Mesendoderm (in vitro differentiated cells): ENCODE measurements at regions not wholly inside any gene's neighbourhood (a gene's known extent, or its start where the extent isn't known, plus 50 kb on each side); places are given as distances from the start of the nearest gene placed in this dataset.

Experiments
- DNase-seq: peaks from one replicate; pipeline ENCODE4 v3.0.0; 2013
- H2AK5ac ChIP-seq: 2 replicates; pipeline ENCODE4 v1.6.1; 2013; ENCODE audit warnings: low read length, inconsistent platforms
- H2BK120ac ChIP-seq: 2 replicates; pipeline ENCODE4 v1.6.1; 2013; ENCODE audit warnings: low read depth, mild to moderate bottlenecking, low read length, moderate library complexity, mixed read lengths
- H2BK15ac ChIP-seq: replicated peaks from 2 replicates; pipeline ENCODE4 v1.6.1; 2013; ENCODE audit warnings: low read depth, mild to moderate bottlenecking, moderate library complexity
- H2BK5ac ChIP-seq: 2 replicates; pipeline ENCODE4 v1.6.1; 2013; ENCODE audit warnings: low read length, inconsistent platforms
- H3K18ac ChIP-seq: 2 replicates; pipeline ENCODE4 v1.6.1; 2013; ENCODE audit warnings: mild to moderate bottlenecking, low read length, mixed read lengths
- H3K23ac ChIP-seq: one replicate; pipeline ENCODE4 v1.6.1; 2013; ENCODE audit warnings: low read length
- H3K27ac ChIP-seq: 2 replicates; pipeline ENCODE4 v1.5.1; 2013; ENCODE audit warnings: low read depth, mild to moderate bottlenecking, inconsistent platforms, low read length, moderate library complexity
- H3K27me3 ChIP-seq: 2 replicates; pipeline ENCODE4 v1.6.1; 2013; ENCODE audit warnings: low read length, control low read depth, mild to moderate bottlenecking, inconsistent platforms; ENCODE audit not compliant: insufficient read depth, poor library complexity
- H3K36me3 ChIP-seq: 2 replicates; pipeline ENCODE4 v1.6.1; 2013; ENCODE audit warnings: low read length, inconsistent platforms; ENCODE audit not compliant: control insufficient read depth, insufficient read depth
- H3K4ac ChIP-seq: one replicate; pipeline ENCODE4 v1.6.1; 2013; ENCODE audit warnings: low read depth, mild to moderate bottlenecking, low read length, moderate library complexity
- H3K4me1 ChIP-seq: 2 replicates; pipeline ENCODE4 v1.6.1; 2013; ENCODE audit warnings: low read depth, low read length, inconsistent platforms; ENCODE audit not compliant: control insufficient read depth
- H3K4me2 ChIP-seq: 2 replicates; pipeline ENCODE4 v1.6.1; 2013; ENCODE audit warnings: low read length
- H3K4me3 ChIP-seq: 2 replicates; pipeline ENCODE4 v1.5.1; 2013; ENCODE audit warnings: mild to moderate bottlenecking, low read length
- H3K56ac ChIP-seq: one replicate; pipeline ENCODE4 v1.6.1; 2013; ENCODE audit warnings: low read length
- H3K79me1 ChIP-seq: 2 replicates; pipeline ENCODE4 v1.6.1; 2013; ENCODE audit warnings: low read length, inconsistent platforms
- H3K79me2 ChIP-seq: 2 replicates; pipeline ENCODE4 v1.6.1; 2013; ENCODE audit warnings: mild to moderate bottlenecking, low read length; ENCODE audit not compliant: control insufficient read depth, insufficient read depth
- H3K9ac ChIP-seq: 2 replicates; pipeline ENCODE4 v1.6.1; 2013; ENCODE audit warnings: low read length, inconsistent platforms
- H4K5ac ChIP-seq: one replicate; pipeline ENCODE4 v1.6.1; 2013; ENCODE audit warnings: low read length
- H4K8ac ChIP-seq: one replicate; pipeline ENCODE4 v1.6.1; 2013; ENCODE audit warnings: low read depth, mild to moderate bottlenecking, control low read depth, low read length, moderate library complexity
- WGBS: extraction: QIAGEN DNeasy Blood & Tissue Kit; methylation state at CpG from one replicate; pipeline ENCODE4 v1.1.7; 2013; ENCODE audit warnings: low lambda C conversion rate, missing lambda C conversion rate; ENCODE audit not compliant: insufficient coverage; ENCODE audit errors: extremely low coverage; 5-methylcytosine and 5-hydroxymethylcytosine counted together

DNA sequence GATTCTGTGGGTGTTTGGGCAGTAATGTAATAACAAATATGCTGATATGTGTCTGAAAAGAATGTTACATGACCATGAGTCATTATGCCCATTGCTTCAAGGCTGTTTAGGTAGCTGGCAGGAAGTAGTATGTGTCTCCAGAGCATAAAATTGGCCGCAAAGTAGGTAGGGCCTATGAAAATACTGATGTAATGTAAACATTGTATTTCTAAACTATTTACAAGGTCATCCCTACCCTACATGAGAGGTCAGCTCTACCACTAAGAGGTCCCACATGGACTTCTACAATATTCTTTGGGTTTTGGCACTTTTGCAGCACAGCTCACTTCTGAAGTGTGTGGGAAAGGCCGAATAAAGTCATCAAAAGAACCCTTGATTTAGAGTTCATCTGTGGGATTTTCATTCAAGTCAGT lies 301.9 kb downstream of the AHR start:
- no peak overlapping the region for H2BK5ac ChIP-seq
- no peak overlapping the region for H3K4ac ChIP-seq
- H4K8ac ChIP-seq: no peak overlapping the region
- H3K23ac ChIP-seq: no peak overlapping the region
- H3K27ac ChIP-seq: no peak overlapping the region
- H3K36me3 ChIP-seq: no peaks in the 10 kb centered on the region
- H2AK5ac ChIP-seq: no peak overlapping the region
- H4K5ac ChIP-seq: no peak overlapping the region
- no peak overlapping the region for H3K56ac ChIP-seq
- H2BK15ac ChIP-seq: no peak overlapping the region
- H2BK120ac ChIP-seq: no peak overlapping the region
- H3K18ac ChIP-seq: no peak overlapping the region
- no peak overlapping the region for H3K9ac ChIP-seq
- no peaks in the 10 kb centered on the region for H3K4me1 ChIP-seq
- no peak for DNase-seq
- H3K4me2 ChIP-seq: no peak overlapping the region
- no peaks in the 10 kb centered on the region for H3K79me1 ChIP-seq
- no peaks in the 10 kb centered on the region for H3K79me2 ChIP-seq
- no peaks in the 10 kb centered on the region for H3K27me3 ChIP-seq
- H3K4me3 ChIP-seq: no peak overlapping the region
- WGBS: no CpG with 5 or more reads among the region's 2 CpGs

GRCh38 chr7:17601921-17602320 lies 303.5 kb downstream of the AHR start:
- Histone ChIP-seq H3K36me3 (no peaks in the 10 kb centered on the region), H4K8ac (no peak overlapping the region), H3K4me1 (no peaks in the 10 kb centered on the region), H4K5ac (no peak overlapping the region), H3K9ac (no peak overlapping the region), H2AK5ac (no peak overlapping the region), H3K27ac (no peak overlapping the region), H3K27me3 (no peaks in the 10 kb centered on the region), H3K23ac (no peak overlapping the region), H2BK5ac (no peak overlapping the region), H3K4me3 (no peak overlapping the region), H3K4ac (peak overlapping the region; percentile 3), H3K18ac (no peak overlapping the region), H3K79me1 (no peaks in the 10 kb centered on the region), H2BK120ac (no peak overlapping the region), H3K79me2 (no peaks in the 10 kb centered on the region), H3K56ac (no peak overlapping the region), H2BK15ac (no peak overlapping the region), H3K4me2 (no peak overlapping the region)
- no peak for DNase-seq
- no CpG with 5 or more reads among the region's 1 CpG for WGBS

DNA sequence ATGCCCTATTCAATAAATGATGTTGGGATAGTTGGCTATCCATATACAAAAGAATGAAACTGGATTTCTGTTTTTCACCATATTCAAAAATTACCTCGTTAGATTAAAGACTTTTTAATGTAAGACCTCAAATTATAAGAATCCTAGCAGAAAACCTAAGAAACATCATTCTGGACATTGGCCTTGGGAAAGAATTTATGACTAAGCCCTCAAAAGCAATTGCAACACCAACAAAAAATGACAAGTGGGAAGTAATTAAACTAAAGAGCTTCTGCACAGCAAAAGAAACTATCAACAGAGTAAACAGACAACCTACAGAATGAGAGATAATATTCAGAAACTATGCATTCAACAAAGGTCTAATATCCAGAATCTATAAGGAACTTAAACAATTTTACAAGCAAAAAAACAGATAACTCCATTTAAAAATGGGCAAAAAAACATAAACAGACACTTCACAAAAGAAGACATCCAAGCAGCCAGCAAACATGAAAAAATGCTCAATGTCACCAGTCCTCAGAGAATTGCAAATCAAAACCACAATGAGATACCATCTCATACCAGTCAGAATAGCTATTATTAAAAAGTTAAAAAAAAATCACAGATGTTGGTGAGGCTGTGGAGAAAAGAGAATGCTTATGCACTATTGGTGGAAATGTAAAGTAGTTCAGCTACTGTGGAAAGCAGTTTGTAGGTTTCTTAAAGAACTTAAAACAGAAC lies 309.8 kb downstream of the AHR start:
- no peak overlapping the region for H3K4me2 ChIP-seq
- no peak overlapping the region for H3K23ac ChIP-seq
- H3K4me1 ChIP-seq: no peaks in the 10 kb centered on the region
- H2AK5ac ChIP-seq: no peak overlapping the region
- no peak overlapping the region for H2BK15ac ChIP-seq
- no peak overlapping the region for H3K4me3 ChIP-seq
- no peak overlapping the region for H2BK120ac ChIP-seq
- no peaks in the 10 kb centered on the region for H3K79me1 ChIP-seq
- H4K5ac ChIP-seq: no peak overlapping the region
- no peak overlapping the region for H2BK5ac ChIP-seq
- DNase-seq: no peak
- H3K27me3 ChIP-seq: no peaks in the 10 kb centered on the region
- no peaks in the 10 kb centered on the region for H3K36me3 ChIP-seq
- H3K9ac ChIP-seq: no peak overlapping the region
- no CpG with 5 or more reads among the region's 1 CpG for WGBS
- no peak overlapping the region for H3K56ac ChIP-seq
- H3K79me2 ChIP-seq: no peaks in the 10 kb centered on the region
- no peak overlapping the region for H3K4ac ChIP-seq
- no peak overlapping the region for H4K8ac ChIP-seq
- no peak overlapping the region for H3K27ac ChIP-seq
- no peak overlapping the region for H3K18ac ChIP-seq

GRCh38 chr7:17611611-17612010 lies 313.2 kb downstream of the AHR start:
- H3K4me2 ChIP-seq: no peak overlapping the region
- no peak overlapping the region for H2BK120ac ChIP-seq
- H3K36me3 ChIP-seq: no peaks in the 10 kb centered on the region
- no peak overlapping the region for H3K18ac ChIP-seq
- H4K5ac ChIP-seq: no peak overlapping the region
- no peak overlapping the region for H3K27ac ChIP-seq
- no peak overlapping the region for H2BK15ac ChIP-seq
- H2BK5ac ChIP-seq: no peak overlapping the region
- H3K9ac ChIP-seq: no peak overlapping the region
- no peaks in the 10 kb centered on the region for H3K27me3 ChIP-seq
- WGBS: no CpG with 5 or more reads among the region's 4 CpGs
- H3K79me2 ChIP-seq: no peaks in the 10 kb centered on the region
- no peaks in the 10 kb centered on the region for H3K79me1 ChIP-seq
- no peak overlapping the region for H3K4me3 ChIP-seq
- no peak overlapping the region for H3K56ac ChIP-seq
- H4K8ac ChIP-seq: no peak overlapping the region
- no peak for DNase-seq
- H2AK5ac ChIP-seq: no peak overlapping the region
- H3K4ac ChIP-seq: no peak overlapping the region
- no peaks in the 10 kb centered on the region for H3K4me1 ChIP-seq
- no peak overlapping the region for H3K23ac ChIP-seq

DNA sequence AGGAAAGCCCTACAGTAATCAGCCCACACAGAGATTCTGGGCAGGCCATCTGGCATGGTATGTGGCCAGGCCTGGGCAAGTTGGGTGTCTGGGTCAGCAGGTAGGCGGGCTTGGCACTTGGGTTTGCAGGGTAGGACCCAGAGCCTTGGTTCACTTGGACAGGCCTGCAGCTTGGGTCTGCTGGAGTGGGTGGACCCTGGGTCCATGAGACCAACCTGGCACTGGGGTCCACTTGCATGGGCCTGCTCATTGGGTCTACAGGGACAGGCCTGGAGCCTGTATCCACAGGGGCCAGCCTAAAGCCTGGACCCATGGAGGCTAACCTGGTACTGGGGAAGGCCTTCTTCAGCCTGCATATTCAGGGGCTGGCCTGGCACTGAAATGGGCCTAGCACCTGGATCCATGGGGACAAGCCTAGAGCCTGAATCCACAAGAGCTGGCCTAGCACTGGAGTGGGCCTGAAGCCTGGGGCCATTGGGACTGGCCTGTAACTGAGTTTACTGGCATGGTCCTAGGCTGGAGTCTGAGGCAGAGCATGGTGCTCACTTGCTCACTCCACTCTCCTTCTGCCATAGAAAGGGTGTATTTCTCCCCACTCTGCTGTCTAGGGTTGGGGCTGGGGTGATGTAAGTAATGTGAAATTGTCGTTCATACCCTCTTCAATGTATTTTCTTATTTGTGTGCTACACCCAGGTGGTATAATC lies 315.0 kb downstream of the AHR start:
- H3K56ac ChIP-seq: no peak overlapping the region
- H3K23ac ChIP-seq: no peak overlapping the region
- H3K27ac ChIP-seq: no peak overlapping the region
- no peak overlapping the region for H4K5ac ChIP-seq
- H3K27me3 ChIP-seq: no peaks in the 10 kb centered on the region
- H3K9ac ChIP-seq: no peak overlapping the region
- H3K4ac ChIP-seq: no peak overlapping the region
- no peaks in the 10 kb centered on the region for H3K36me3 ChIP-seq
- H2BK120ac ChIP-seq: no peak overlapping the region
- H3K18ac ChIP-seq: no peak overlapping the region
- H3K4me3 ChIP-seq: no peak overlapping the region
- H3K79me1 ChIP-seq: no peaks in the 10 kb centered on the region
- no CpG with 5 or more reads among the region's 2 CpGs for WGBS
- no peak for DNase-seq
- no peak overlapping the region for H4K8ac ChIP-seq
- no peak overlapping the region for H2BK15ac ChIP-seq
- H3K4me2 ChIP-seq: no peak overlapping the region
- H2AK5ac ChIP-seq: no peak overlapping the region
- H3K4me1 ChIP-seq: no peaks in the 10 kb centered on the region
- H2BK5ac ChIP-seq: no peak overlapping the region
- H3K79me2 ChIP-seq: no peaks in the 10 kb centered on the region
